Inferior parietal cortex (tissue), 1 donor: ENCODE measurements at regions not wholly inside any gene's neighbourhood (a gene's known extent, or its start where the extent isn't known, plus 50 kb on each side); places are given as distances from the start of the nearest gene placed in this dataset.

Source experiments
- DNase-seq: peaks from one replicate; pipeline ENCODE4 v3.0.0-alpha.2; 2016; ENCODE audit errors: extremely low spot score

- DNase-seq: no peak
Observed at GRCh38 chr5:84603568-84604185, 219.0 kb upstream of the EDIL3 start.

DNA sequence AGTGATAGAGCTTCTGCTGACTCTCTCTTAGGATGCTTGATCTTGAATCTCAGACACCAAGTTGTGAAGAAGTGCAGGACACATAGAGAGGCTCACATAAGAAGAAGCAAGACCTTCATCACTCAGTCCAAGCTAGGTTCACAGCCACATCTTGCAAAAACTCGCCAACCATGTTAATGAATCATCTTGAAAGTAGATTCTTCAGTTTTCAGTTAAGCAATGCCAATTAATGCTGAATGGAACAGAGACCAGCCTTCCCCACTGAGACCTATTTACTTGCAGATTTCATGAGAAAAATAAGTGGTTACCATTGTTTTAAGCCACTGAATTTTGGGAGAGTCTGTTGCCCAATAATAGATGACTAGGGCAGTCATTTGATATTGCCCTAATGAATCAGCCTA, 217.7 kb upstream of the EDIL3 start:
- no peak for DNase-seq

- no peak for DNase-seq
Observed at GRCh38 chr5:84599964-84600363, 215.3 kb upstream of the EDIL3 start.

- no peak for DNase-seq
Observed at GRCh38 chr5:84597904-84598303, 213.2 kb upstream of the EDIL3 start.

GRCh38 chr5:84590629-84591028, 205.9 kb upstream of the EDIL3 start:
- DNase-seq: no peak

GRCh38 chr5:84589926-84590325, 205.2 kb upstream of the EDIL3 start:
- DNase-seq: no peak

DNA sequence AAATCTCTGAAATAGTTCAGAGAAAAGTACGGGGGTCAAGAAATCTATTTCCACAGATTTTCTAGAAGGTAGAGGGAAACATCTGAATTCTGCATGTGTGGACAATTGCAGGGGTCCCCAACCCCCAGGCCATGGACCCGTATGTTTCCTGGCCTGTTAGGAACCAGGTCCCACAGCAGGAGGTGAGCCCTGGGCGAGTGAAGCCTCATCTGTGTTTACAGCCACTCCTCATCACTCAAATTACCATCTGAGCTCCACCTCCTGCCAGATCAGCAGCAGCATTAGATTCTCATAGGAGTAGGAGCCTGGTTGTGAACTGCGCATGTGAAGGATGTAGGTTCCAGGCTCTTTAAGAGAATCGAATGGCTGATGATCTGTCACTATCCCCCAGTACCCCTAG, 200.5 kb upstream of the EDIL3 start:
- DNase-seq: no peak

DNA sequence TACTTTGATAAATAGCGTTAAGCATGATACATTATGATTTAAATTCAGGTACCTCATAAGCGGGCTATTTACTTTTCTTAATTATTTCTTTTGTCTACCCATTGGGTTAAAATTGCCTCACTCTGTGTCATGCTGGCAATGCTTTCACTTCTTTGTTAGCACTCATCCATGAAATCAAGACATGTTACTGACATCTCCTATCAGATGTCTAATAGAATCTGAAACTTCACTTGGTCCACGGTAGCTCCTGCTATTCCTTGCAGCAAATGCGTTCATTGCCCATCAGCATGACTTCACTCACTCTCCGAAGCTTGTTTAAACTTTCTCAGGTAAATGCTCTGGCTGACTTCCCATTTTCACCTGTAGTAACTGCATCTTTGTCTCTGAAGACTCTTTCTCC, 193.5 kb upstream of the EDIL3 start:
- DNase-seq: no peak

DNA sequence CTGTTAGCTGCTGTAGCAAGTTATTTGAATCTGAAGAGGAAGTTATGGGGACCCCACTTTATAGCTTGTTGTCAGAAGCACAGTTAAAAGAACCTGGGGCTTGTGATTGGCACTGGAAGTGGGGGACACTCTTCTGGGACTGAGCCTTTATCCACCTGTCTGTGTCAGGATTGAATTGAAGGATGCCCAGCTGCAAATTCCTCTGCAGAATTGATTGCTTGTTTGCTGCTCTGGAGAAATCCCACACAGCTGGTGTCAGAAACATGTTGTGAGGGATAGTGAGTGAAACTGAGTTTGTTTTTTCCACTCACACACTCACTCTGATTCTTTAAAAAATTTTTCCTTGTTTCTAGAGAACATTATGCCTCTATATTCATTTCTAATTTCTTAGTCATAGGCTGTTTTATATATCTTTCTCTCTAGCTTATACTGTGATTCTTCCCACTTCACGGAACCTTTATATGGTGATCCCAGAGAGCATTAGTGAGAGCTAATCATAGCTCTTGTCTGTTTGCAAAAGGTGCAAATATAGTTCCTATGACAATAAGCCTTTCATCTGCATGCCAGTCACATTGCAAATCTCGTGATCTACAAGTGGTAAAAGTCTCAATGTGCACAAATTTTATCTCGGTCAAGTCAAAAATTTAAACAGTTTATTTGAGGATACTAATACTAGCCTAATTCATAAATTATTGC, 188.5 kb upstream of the EDIL3 start:
- DNase-seq: no peak

GRCh38 chr5:84569307-84569706, 184.6 kb upstream of the EDIL3 start:
- DNase-seq: no peak

DNA sequence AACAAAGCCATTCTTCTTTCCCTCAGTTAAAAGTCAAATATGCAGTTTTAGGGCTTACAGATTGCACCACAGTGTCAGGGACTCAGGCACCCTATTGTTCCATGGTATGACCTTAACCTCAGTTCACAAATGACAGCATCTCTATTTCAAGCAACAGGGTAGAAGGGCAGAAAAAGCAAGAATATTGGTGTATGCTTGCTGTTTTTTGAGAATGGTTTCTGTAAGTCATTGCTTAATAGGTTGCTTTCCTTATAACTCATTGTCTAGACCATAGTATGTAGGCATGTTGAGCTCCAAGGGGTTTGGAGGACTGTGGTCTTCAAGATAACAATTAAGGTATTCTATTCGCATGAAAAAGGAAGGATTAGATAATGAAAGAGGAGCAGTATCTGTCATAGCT, 183.5 kb upstream of the EDIL3 start:
- peak; percentile 70 for DNase-seq

DNA sequence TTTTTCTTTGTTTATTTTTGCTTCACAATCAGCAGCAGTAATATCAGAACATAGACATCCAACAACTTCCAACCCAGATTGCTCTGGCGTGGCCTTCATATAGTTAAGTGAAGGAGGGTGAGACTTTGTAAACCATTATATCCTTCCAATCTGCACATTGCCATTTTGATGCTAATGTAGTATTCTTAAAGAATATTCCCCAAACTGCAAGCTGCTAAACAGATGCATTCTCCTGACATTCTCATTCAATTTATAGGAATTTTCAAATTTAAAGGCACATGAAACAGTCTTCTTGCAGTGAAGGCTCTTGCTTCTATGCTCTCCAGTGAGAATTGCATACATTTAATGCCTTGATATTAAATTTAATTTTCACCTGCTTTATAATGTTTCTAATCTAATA, 181.2 kb upstream of the EDIL3 start:
- no peak for DNase-seq

- peak; percentile 73 for DNase-seq
Observed at GRCh38 chr5:84564321-84565075, 179.8 kb upstream of the EDIL3 start.

DNA sequence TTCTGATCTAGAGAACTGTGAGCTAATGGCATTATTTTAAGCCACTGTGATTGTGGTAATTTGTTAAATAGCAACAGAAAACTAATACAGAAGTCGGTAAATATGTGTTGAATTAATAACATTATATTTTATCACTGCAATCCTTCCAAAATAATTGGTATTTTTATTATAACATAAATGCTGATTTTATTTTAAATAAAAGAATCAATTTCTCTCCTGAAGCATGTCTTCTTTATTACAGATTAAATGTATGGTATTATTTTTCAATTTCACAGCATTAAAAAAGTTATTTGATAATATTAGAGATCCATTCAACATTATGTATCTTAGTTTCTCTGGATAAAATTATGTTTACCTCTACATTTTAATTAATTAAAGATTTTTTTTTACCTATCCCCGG, 165.5 kb upstream of the EDIL3 start:
- no peak for DNase-seq

- no peak for DNase-seq
Observed at GRCh38 chr5:84549054-84549453, 164.4 kb upstream of the EDIL3 start.

DNA sequence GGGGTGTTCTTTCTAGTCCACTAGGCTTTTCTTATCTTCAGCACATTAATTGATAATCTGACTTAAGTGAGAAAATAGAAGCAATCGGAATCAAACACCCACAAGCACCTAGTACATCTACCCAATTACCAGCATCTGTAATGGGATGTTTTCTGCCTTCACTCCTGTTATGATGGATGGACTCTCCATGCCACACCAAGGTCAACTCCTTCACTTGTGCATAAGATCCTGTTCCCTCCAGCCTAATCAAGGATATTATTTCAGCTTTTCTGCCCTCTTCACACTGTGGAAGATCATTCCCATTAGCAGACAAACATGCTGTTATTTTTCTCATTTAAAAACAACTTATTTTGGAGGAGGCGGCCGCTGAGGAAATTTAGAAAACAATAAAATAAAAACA, 162.0 kb upstream of the EDIL3 start:
- DNase-seq: no peak

DNA sequence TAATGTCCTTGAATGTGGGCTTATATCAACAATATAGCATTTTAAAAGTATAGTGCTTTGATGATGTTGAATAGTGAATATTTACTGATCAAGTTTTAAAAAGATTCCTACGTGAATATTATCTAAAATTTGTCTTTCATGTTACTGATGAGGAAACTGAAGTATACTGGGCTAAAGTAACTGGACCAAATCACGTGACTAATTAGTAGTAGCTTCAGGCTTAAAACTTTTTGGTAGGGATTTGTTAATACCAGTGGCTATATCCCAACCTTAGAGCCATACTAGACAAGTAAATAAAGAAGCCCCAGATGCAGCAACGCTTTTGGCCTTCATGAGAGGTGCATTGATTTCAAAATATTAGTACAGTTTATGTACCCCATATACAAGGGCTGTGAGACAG, 152.1 kb upstream of the EDIL3 start:
- DNase-seq: no peak

DNA sequence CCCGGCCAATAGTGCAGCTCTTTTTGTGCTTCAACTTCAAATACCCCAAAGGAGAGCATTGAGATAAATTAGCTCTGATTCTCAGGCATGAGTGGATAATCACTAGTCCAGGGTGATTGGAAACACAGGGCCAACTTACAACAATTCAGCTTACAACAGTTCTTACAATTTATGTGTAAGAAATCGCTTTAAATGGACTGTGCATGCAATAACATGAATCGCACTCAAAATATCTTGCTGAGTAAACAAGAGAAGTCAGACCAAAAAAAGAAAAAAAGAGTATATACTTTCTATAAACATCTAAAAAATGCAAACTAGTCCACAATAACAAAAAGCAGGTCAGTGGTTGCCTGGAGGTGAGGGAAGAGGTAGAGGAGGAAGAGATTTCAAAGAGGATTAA, 150.6 kb upstream of the EDIL3 start:
- no peak for DNase-seq

GRCh38 chr5:84524491-84524890, 139.8 kb upstream of the EDIL3 start:
- no peak for DNase-seq

GRCh38 chr5:84518862-84519261, 134.2 kb upstream of the EDIL3 start:
- DNase-seq: no peak

DNA sequence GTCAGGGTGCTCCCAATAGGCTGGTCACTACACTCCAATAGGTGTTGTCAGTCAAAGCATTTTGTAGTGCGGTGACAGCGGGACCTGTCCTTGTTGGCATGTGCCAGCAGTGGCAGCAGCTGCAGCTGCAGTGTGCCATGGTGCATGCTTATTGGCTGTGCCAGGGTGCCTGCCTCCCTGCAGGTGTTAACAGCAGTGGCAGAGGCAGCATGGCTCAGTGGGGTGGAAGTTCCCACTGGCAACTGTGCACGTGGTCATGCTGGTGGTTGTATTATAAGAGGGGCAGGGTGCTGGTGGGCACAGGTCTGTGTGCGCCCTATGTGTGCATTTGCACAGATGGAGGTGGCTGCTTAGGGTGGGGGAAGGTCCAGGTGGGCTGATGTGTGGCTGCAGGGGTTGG, 133.7 kb upstream of the EDIL3 start:
- no peak for DNase-seq

DNA sequence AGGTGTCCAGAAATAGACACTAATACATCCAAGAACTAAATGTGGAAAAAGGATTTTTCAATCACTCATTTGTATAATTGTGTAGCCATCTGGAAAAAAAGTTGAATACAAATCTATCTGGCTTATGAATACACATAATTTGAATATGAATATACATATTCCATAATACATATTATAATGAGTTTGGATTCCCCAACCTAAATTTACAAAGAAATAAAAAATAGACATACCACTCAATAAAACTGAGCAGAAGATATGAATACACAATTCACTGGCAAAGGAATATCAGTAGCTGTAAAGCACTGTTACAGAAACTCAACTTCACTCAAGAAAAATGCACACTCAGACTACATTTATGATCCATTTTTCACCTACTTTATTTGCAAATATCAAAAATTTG, 121.9 kb upstream of the EDIL3 start:
- no peak for DNase-seq

DNA sequence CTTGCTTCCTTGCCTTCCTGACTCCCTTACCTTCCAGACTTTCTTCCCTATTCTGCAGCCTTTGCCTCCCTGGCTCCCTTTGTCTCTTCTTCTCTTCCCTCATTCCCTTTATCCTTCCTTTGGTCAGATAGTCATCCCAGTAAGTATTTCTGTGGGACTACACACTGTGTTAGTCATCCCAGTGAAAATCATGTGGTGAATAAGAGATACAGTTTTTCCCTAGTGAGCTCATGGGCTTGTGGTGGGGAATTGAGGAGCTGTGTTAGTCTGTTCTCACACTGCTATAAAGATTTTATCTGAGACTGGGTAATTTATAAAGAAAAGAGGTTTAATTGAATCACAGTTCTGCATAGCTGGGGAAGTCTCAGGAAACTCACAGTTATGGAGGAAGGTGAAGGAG, 109.8 kb upstream of the EDIL3 start:
- DNase-seq: no peak
